Uterus (tissue), 3 donors: ENCODE measurements at regions not wholly inside any gene's neighbourhood (a gene's known extent, or its start where the extent isn't known, plus 50 kb on each side); places are given as distances from the start of the nearest gene placed in this dataset.

ENCODE experiments used
- DNase-seq, 2 donors: peaks; one replicate each; pipeline ENCODE4 v3.0.0-alpha.2; 2019 to 2020
- H3K27ac ChIP-seq, 2 donors: fragments of 200-600 bp; sonication (generic); 1 replicate in 1 of 2; 2 replicates in 1 of 2; pipeline ENCODE4 v1.5.1; 2016 to 2018
- H3K27me3 ChIP-seq, 2 donors: fragments of 200-600 bp; sonication (generic); one replicate each; pipeline ENCODE4 v1.5.1; 2018 to 2019; ENCODE audit warnings: control low read depth in 1 of 2
- H3K36me3 ChIP-seq, 2 donors: fragments of 200-600 bp; sonication (generic); one replicate each; pipeline ENCODE4 v1.5.1; 2019; ENCODE audit warnings: control low read depth in 1 of 2
- H3K4me1 ChIP-seq, 2 donors: fragments of 200-600 bp; sonication (generic); one replicate each; pipeline ENCODE4 v1.5.1; 2018 to 2019; ENCODE audit warnings: control low read depth in 1 of 2
- H3K4me3 ChIP-seq, 2 donors: fragments of 200-600 bp; sonication (generic); 1 replicate in 1 of 2; 2 replicates in 1 of 2; pipeline ENCODE4 v1.5.1; 2018 to 2019; ENCODE audit warnings: mild to moderate bottlenecking in 1 of 2
- H3K9me3 ChIP-seq, 2 donors: fragments of 200-600 bp; sonication (generic); one replicate each; pipeline ENCODE4 v1.5.1; 2019; ENCODE audit warnings: control low read depth in 1 of 2
- POLR2A ChIP-seq, 2 donors: fragments of 450-650 bp; IDR thresholded peaks; one replicate each; pipeline ENCODE4 v1.6.1; 2016; ENCODE audit warnings: antibody characterized with exemption in 2 of 2, mild to moderate bottlenecking in 1 of 2, moderate library complexity in 1 of 2
- intact Hi-C: fragments of 100-400 bp; cut with DNase I; formaldehyde crosslinking; loops from one replicate; pipeline ENCODE4 v1.15.1; 2023; ENCODE audit warnings: low total_unique reads
- TF ChIP-seq, protein P1 (sequence below), 4 experiments: fragments of 200-600 bp in 2 of 4; fragments of 450-650 bp in 2 of 4; sonication (generic) in 2 of 4; IDR thresholded peaks; one replicate each; pipeline ENCODE4 v1.5.1; 2016 to 2019; ENCODE audit warnings: antibody characterized with exemption in 4 of 4, mild to moderate bottlenecking in 2 of 4, moderate library complexity in 1 of 4
- donor health status: DM: yes; HTN: yes; CAD: no.

- Histone ChIP-seq H3K9me3 (no peaks in the 10 kb centered on the region), H3K4me3 (no peak overlapping the region), H3K4me1 (no peaks in the 10 kb centered on the region), H3K36me3 (no peaks in the 10 kb centered on the region), H3K27me3 (no peaks in the 10 kb centered on the region), H3K27ac (no peak overlapping the region)
- no peak for TF ChIP-seq POLR2A (IDR thresholded peaks at IDR 0.05)
- TF ChIP-seq, protein P1, sequence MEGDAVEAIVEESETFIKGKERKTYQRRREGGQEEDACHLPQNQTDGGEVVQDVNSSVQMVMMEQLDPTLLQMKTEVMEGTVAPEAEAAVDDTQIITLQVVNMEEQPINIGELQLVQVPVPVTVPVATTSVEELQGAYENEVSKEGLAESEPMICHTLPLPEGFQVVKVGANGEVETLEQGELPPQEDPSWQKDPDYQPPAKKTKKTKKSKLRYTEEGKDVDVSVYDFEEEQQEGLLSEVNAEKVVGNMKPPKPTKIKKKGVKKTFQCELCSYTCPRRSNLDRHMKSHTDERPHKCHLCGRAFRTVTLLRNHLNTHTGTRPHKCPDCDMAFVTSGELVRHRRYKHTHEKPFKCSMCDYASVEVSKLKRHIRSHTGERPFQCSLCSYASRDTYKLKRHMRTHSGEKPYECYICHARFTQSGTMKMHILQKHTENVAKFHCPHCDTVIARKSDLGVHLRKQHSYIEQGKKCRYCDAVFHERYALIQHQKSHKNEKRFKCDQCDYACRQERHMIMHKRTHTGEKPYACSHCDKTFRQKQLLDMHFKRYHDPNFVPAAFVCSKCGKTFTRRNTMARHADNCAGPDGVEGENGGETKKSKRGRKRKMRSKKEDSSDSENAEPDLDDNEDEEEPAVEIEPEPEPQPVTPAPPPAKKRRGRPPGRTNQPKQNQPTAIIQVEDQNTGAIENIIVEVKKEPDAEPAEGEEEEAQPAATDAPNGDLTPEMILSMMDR (IDR thresholded peaks at IDR 0.05), result no peak
- intact Hi-C loops, result no loop called here
- DNase-seq, result no peak
Observed at GRCh38 chr2:226600802-226601201, 198.8 kb downstream of the IRS1 start.

- TF ChIP-seq POLR2A (IDR thresholded peaks at IDR 0.05), result no peak
- TF ChIP-seq, protein P1 (IDR thresholded peaks at IDR 0.05), result no peak
- Histone ChIP-seq H3K4me3 (no peak overlapping the region), H3K27ac (no peak overlapping the region), H3K4me1 (no peaks in the 10 kb centered on the region), H3K9me3 (no peaks in the 10 kb centered on the region), H3K27me3 (no peaks in the 10 kb centered on the region), H3K36me3 (no peaks in the 10 kb centered on the region)
- intact Hi-C loops, result no loop called here
- DNase-seq, result no peak
Observed at GRCh38 chr2:226600184-226600583, 199.4 kb downstream of the IRS1 start.

- no peaks in the 10 kb centered on the region for H3K27me3 ChIP-seq
- H3K4me3 ChIP-seq, result no peak overlapping the region
- no peaks in the 10 kb centered on the region for H3K36me3 ChIP-seq
- intact Hi-C loops, result no loop called here
- TF ChIP-seq, protein P1 (IDR thresholded peaks at IDR 0.05), result no peak
- TF ChIP-seq POLR2A (IDR thresholded peaks at IDR 0.05), result no peak
- H3K9me3 ChIP-seq, result no peaks in the 10 kb centered on the region
- H3K4me1 ChIP-seq, result no peaks in the 10 kb centered on the region
- no peak overlapping the region for H3K27ac ChIP-seq
- no peak for DNase-seq
Observed at GRCh38 chr2:226589043-226589442, 210.6 kb downstream of the IRS1 start.

DNA sequence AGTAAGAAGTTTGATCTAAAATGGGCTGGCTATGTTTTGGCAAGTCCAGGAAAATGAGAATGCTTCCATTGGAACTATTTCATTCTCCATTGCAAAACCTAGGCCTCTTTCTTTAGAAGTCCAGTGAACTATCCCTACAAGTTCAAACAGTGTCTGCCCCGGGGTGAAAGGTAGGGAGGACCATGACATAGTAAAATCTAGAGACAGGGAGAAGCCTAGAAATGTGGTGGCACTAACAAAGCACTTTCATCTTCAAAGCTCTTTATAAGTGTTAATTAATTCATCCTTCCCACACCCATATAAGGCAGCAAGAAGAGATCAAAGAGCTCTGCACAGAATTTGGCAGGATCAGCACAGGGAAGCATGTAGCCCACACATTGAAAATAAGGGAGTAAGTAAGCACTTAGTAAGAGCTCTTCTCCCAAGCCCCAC lies 214.5 kb downstream of the IRS1 start:
- H3K27ac ChIP-seq, result no peak overlapping the region
- no peak for TF ChIP-seq POLR2A (IDR thresholded peaks at IDR 0.05)
- TF ChIP-seq, protein P1 (IDR thresholded peaks at IDR 0.05), result no peak
- no peaks in the 10 kb centered on the region for H3K36me3 ChIP-seq
- intact Hi-C loops, result no loop called here
- H3K9me3 ChIP-seq, result no peaks in the 10 kb centered on the region
- no peaks in the 10 kb centered on the region for H3K27me3 ChIP-seq
- H3K4me3 ChIP-seq, result no peak overlapping the region
- no peaks in the 10 kb centered on the region for H3K4me1 ChIP-seq
- no peak for DNase-seq

DNA sequence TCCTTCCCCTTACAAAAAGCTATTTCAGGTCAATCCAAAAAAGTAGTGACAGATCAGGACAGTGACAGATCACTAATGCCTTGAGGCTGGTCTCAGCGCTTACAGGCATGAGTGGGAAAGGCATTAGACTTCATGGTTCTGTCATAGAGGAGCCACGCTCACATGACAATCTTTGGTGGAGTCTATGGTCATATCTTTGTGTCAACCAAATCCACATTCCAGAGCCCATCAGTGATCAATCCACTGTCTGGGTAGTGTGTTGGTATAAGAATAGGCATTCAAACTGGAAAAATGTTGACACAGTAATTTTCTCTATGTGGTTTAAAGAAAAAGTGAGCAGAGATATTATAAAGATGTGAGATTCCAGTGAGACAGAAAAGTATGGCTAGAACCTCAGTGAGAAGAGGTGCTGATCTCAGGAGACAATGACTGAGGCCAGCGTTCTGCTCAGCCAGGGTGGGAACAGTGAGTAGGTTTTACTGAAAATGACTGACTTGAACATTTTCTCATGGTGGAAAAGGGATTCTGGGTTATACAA lies 215.0 kb downstream of the IRS1 start:
- TF ChIP-seq POLR2A (IDR thresholded peaks at IDR 0.05), result no peak
- TF ChIP-seq, protein P1 (IDR thresholded peaks at IDR 0.05), result no peak
- no peak for DNase-seq
- intact Hi-C loops, result no loop called here
- no peaks in the 10 kb centered on the region for H3K36me3 ChIP-seq
- H3K4me1 ChIP-seq, result no peaks in the 10 kb centered on the region
- H3K9me3 ChIP-seq, result no peaks in the 10 kb centered on the region
- no peak overlapping the region for H3K27ac ChIP-seq
- no peak overlapping the region for H3K4me3 ChIP-seq
- no peaks in the 10 kb centered on the region for H3K27me3 ChIP-seq
